ENCODE measurements at regions not wholly inside any gene's neighbourhood (a gene's known extent, or its start where the extent isn't known, plus 50 kb on each side); places are given as distances from the start of the nearest gene placed in this dataset.

DNA sequence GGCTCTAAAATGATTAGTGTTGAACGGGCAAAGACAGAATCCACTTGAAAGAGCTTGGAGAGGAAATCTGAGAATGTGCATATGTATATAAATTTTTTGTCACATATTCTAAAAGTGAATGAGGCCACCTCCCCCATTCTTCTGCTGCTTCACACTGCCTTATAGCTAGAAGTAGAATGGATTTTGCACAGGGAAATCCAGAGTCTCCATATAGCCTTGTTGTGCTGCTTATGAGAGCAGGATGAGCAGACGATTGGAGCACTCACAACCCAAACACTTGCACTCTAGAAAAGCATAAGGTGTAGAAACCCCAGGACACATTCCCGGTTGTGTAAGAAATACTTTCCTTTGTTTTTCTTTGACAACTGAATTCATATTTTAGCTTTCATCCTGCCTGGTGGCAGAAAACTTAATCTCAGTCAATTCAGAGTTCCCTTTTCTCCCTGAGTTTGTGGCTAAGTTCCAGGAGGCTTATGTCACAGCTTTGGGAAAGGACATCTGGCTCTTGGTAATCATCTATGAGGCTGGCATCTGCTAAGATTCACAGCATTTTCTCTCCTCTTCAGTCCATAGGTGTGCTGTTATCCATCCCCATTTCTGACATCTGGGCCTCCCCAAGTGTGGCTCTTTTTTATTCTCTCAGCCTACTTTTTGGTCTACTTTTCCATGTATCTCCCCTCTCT, 188.4 kb upstream of the PFN2 start:
- DNase-seq (no peak), ATAC-seq (no peak)
- Histone ChIP-seq H3K9me3 (no peaks in the 10 kb centered on the region), H3K4me3 (no peak overlapping the region), H3K36me3 (no peaks in the 10 kb centered on the region), H3K27me3 (ENCODE audit: low read depth) (no peaks in the 10 kb centered on the region), H3K4me1 (no peaks in the 10 kb centered on the region), H3K27ac (no peak overlapping the region)
- TF ChIP-seq, protein P1, sequence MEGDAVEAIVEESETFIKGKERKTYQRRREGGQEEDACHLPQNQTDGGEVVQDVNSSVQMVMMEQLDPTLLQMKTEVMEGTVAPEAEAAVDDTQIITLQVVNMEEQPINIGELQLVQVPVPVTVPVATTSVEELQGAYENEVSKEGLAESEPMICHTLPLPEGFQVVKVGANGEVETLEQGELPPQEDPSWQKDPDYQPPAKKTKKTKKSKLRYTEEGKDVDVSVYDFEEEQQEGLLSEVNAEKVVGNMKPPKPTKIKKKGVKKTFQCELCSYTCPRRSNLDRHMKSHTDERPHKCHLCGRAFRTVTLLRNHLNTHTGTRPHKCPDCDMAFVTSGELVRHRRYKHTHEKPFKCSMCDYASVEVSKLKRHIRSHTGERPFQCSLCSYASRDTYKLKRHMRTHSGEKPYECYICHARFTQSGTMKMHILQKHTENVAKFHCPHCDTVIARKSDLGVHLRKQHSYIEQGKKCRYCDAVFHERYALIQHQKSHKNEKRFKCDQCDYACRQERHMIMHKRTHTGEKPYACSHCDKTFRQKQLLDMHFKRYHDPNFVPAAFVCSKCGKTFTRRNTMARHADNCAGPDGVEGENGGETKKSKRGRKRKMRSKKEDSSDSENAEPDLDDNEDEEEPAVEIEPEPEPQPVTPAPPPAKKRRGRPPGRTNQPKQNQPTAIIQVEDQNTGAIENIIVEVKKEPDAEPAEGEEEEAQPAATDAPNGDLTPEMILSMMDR (IDR thresholded peaks at IDR 0.05), result no peak
- intact Hi-C loops (cut with DNase I), result no loop called here

DNA sequence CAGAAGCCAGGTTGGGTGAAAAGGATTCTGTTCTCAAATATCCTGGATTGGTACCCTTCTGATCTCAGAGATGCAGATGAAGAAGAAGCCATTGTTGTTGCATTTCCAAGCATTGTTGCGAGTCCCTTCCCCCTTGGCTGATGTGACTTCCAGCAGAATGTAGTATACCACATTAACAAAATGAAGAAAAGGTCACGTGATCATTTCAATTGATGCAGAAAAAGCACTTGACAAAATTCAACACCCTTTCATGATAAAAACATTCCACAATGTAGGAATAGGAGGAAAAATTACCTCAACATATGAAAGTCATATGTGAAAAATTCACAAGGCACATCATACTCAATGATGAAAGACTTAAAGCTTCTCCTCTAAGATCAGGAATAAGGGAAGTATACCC, 181.9 kb upstream of the PFN2 start:
- Histone ChIP-seq H3K4me1 (no peaks in the 10 kb centered on the region), H3K27me3 (ENCODE audit: low read depth) (no peaks in the 10 kb centered on the region), H3K9me3 (no peaks in the 10 kb centered on the region), H3K27ac (no peak overlapping the region), H3K4me3 (no peak overlapping the region), H3K36me3 (no peaks in the 10 kb centered on the region)
- intact Hi-C loops (cut with DNase I), result no loop called here
- no peak for DNase-seq
- TF ChIP-seq, protein P1 (IDR thresholded peaks at IDR 0.05), result no peak
- ATAC-seq, result no peak

DNA sequence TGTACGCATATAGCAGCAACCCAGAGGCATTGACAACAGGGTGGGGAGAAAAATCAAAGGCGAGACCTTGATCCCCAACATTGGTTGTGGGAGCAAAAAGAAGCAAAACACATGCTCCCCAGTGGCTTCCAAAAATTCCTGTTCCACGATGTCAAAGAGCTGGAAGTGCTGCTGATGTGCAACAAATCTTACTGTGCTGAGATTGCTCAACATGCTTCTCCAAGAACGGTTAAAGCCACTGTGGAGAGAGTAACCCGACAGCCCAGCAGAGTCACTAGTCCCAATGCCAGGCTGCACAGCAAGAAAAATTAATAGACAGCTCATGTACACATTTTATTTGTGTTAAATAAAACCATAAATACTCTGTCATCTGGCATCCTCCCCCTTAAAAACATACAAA, 179.9 kb upstream of the PFN2 start:
- Histone ChIP-seq H3K4me1 (peaks cover 4% of the 10 kb centered on the region), H3K27ac (no peak overlapping the region), H3K36me3 (no peaks in the 10 kb centered on the region), H3K4me3 (no peak overlapping the region), H3K27me3 (ENCODE audit: low read depth) (no peaks in the 10 kb centered on the region), H3K9me3 (no peaks in the 10 kb centered on the region)
- DNase-seq (no peak), ATAC-seq (no peak)
- TF ChIP-seq, protein P1 (IDR thresholded peaks at IDR 0.05), result no peak
- intact Hi-C loops (cut with DNase I), result no loop called here

DNA sequence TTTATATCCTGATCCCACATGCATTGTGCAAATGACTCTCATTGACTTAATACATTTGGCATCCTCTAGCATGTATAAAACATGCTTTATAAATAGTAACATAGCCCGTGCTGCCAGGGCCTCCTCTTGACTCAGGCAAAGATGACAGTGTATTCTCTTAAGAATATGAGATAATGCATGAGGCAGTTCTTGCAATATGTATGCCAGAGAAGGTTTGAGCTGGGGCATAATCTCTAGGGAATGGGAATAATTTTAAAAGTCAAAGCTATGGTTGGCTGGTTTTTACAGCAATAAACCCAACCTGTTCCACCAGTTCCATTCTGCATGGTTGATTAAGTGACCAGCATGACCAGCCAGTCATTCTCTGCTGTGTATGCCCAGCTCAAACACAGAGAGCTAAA, 179.0 kb upstream of the PFN2 start:
- H3K9me3 ChIP-seq, result no peaks in the 10 kb centered on the region
- H3K4me3 ChIP-seq, result no peak overlapping the region
- H3K36me3 ChIP-seq, result no peaks in the 10 kb centered on the region
- peaks cover 4% of the 10 kb centered on the region for H3K4me1 ChIP-seq
- DNase-seq (no peak), ATAC-seq (no peak)
- H3K27ac ChIP-seq, result no peak overlapping the region
- H3K27me3 ChIP-seq (ENCODE audit: low read depth), result no peaks in the 10 kb centered on the region
- TF ChIP-seq, protein P1 (IDR thresholded peaks at IDR 0.05), result no peak
- intact Hi-C loops (cut with DNase I), result no loop called here

DNA sequence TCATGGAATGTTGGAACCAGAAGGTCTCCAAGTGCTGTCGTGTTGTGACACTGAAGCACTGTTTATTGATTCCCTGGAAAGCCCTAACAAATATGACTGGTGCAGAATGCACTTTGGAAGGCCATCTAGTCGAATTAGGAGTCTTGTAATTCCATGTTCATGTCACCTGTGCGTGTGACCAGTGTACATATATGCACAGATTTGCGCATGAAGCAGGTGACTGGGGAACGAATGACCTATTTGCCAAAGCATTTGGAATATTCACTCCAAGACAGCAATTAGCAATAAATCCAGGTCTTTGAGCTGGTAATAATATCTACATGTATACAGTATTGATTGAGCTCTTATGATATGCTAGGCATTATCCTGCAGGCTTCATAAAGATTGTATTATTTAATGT, 177.5 kb upstream of the PFN2 start:
- DNase-seq, result no peak
- no peaks in the 10 kb centered on the region for H3K9me3 ChIP-seq
- intact Hi-C loops (cut with DNase I), result no loop called here

More for the DNA sequence above, 177.5 kb upstream of the PFN2 start:
- peaks cover 4% of the 10 kb centered on the region for H3K4me1 ChIP-seq
- no peaks in the 10 kb centered on the region for H3K27me3 ChIP-seq (ENCODE audit: low read depth)
- H3K4me3 ChIP-seq, result no peak overlapping the region
- no peaks in the 10 kb centered on the region for H3K36me3 ChIP-seq
- no peak overlapping the region for H3K27ac ChIP-seq
- no peak for ATAC-seq
- TF ChIP-seq, protein P1 (IDR thresholded peaks at IDR 0.05), result no peak

All from lower lobe of right lung (tissue), 2 donors.